ENCODE measurements at regions not wholly inside any gene's neighbourhood (a gene's known extent, or its start where the extent isn't known, plus 50 kb on each side); places are given as distances from the start of the nearest gene placed in this dataset.
"Not testable (repeated sequence)": the region's sequence is repeated elsewhere in the genome, so short reads cannot be mapped to it uniquely, and the experiment has no call there.

GRCh38 chr4:107468156-107468555, 251.9 kb downstream of the PAPSS1 start:
- no peak for FAIRE-seq

GRCh38 chr4:107467461-107467860, 252.6 kb downstream of the PAPSS1 start:
- FAIRE-seq: no peak

GRCh38 chr4:107458194-107458593, 261.8 kb downstream of the PAPSS1 start:
- no peak for FAIRE-seq

- no peak for FAIRE-seq
Measured at GRCh38 chr4:107453987-107454386, 266.0 kb downstream of the PAPSS1 start.

- no peak for FAIRE-seq
Measured at GRCh38 chr4:107452717-107453630, 267.1 kb downstream of the PAPSS1 start.

- FAIRE-seq: no peak
Measured at GRCh38 chr4:107449611-107450369, 270.2 kb downstream of the PAPSS1 start.

- FAIRE-seq: no peak
Measured at GRCh38 chr4:107442538-107443111, 277.4 kb downstream of the PAPSS1 start.

GRCh38 chr4:107439401-107439800, 280.6 kb downstream of the PAPSS1 start:
- FAIRE-seq: no peak

- FAIRE-seq: not testable (repeated sequence)
Measured at GRCh38 chr4:107436471-107436870, 283.6 kb downstream of the PAPSS1 start.

GRCh38 chr4:107432451-107432850, 287.6 kb downstream of the PAPSS1 start:
- FAIRE-seq: no peak

GRCh38 chr4:107423677-107424405, 296.2 kb downstream of the PAPSS1 start:
- FAIRE-seq: no peak

GRCh38 chr4:107419536-107419935, 300.5 kb downstream of the PAPSS1 start:
- not testable (repeated sequence) for FAIRE-seq

GRCh38 chr4:107419052-107419451, 301.0 kb downstream of the PAPSS1 start:
- peak; percentile 83 for FAIRE-seq

- not testable (repeated sequence) for FAIRE-seq
Measured at GRCh38 chr4:107415490-107415889, 304.5 kb downstream of the PAPSS1 start.

GRCh38 chr4:107409872-107410271, 310.2 kb downstream of the PAPSS1 start:
- not testable (repeated sequence) for FAIRE-seq

GRCh38 chr4:107408968-107409367, 311.1 kb downstream of the PAPSS1 start:
- FAIRE-seq: no peak

GRCh38 chr4:107404591-107405300, 315.3 kb downstream of the PAPSS1 start:
- no peak for FAIRE-seq

GRCh38 chr4:107402291-107402690, 317.7 kb downstream of the PAPSS1 start:
- FAIRE-seq: no peak

- FAIRE-seq: no peak
Measured at GRCh38 chr4:107392951-107393350, 327.1 kb downstream of the PAPSS1 start.

GRCh38 chr4:107392380-107392779, 327.7 kb downstream of the PAPSS1 start:
- no peak for FAIRE-seq

- no peak for FAIRE-seq
Measured at GRCh38 chr4:107391630-107392028, 328.4 kb downstream of the PAPSS1 start.

Measured in colon (tissue), 2 donors.